Neural progenitor cell (in vitro differentiated cells): ENCODE measurements at regions not wholly inside any gene's neighbourhood (a gene's known extent, or its start where the extent isn't known, plus 50 kb on each side); places are given as distances from the start of the nearest gene placed in this dataset.

ENCODE experiments used
- DNase-seq: peaks from one replicate; pipeline ENCODE4 v3.0.0-alpha.2; 2016; ENCODE audit warnings: low spot score
- H2AFZ ChIP-seq: fragments of 200-600 bp; sonication (generic); replicated peaks from 2 replicates; pipeline ENCODE4 v1.6.1; 2016; ENCODE audit warnings: antibody characterized with exemption
- H3F3A ChIP-seq: fragments of 200-600 bp; sonication (generic); 2 replicates; pipeline ENCODE4 v1.6.1; 2016; ENCODE audit warnings: antibody characterized with exemption, low read depth
- H3K27ac ChIP-seq: fragments of 200-600 bp; sonication (generic); 2 replicates; pipeline ENCODE4 v1.5.1; 2016; ENCODE audit warnings: mild to moderate bottlenecking
- H3K27me3 ChIP-seq: fragments of 200-600 bp; sonication (generic); 2 replicates; pipeline ENCODE4 v1.6.1; 2016; ENCODE audit warnings: mild to moderate bottlenecking, moderate library complexity
- H3K36me3 ChIP-seq: fragments of 200-600 bp; sonication (generic); 2 replicates; pipeline ENCODE4 v1.5.1; 2016
- H3K4me1 ChIP-seq: fragments of 200-600 bp; sonication (generic); 2 replicates; pipeline ENCODE4 v1.6.1; 2016; ENCODE audit warnings: mixed run types
- H3K4me2 ChIP-seq: fragments of 200-600 bp; sonication (generic); 2 replicates; pipeline ENCODE4 v1.6.1; 2016
- H3K4me3 ChIP-seq: fragments of 200-600 bp; sonication (generic); 2 replicates; pipeline ENCODE4 v1.5.1; 2016
- H3K79me2 ChIP-seq: fragments of 200-600 bp; sonication (generic); 2 replicates; pipeline ENCODE4 v1.6.1; 2016; ENCODE audit warnings: low read depth
- H3K9ac ChIP-seq: fragments of 200-600 bp; sonication (generic); 2 replicates; pipeline ENCODE4 v1.6.1; 2016
- H3K9me3 ChIP-seq: fragments of 200-600 bp; sonication (generic); 2 replicates; pipeline ENCODE4 v1.5.1; 2016; ENCODE audit warnings: low read depth
- H4K20me1 ChIP-seq: fragments of 200-600 bp; sonication (generic); 2 replicates; pipeline ENCODE4 v1.6.1; 2016; ENCODE audit warnings: low read depth
- H3K27ac Mint-ChIP-seq: 3 replicates; pipeline ENCODE4 v1.8.0; 2021; ENCODE audit warnings: mixed read lengths
- H3K27me3 Mint-ChIP-seq: 2 replicates; pipeline ENCODE4 v1.8.0; 2022; ENCODE audit warnings: low read depth, mild to moderate bottlenecking, inconsistent platforms, moderate library complexity, mixed read lengths; ENCODE audit not compliant: insufficient read depth
- H3K36me3 Mint-ChIP-seq: 3 replicates; pipeline ENCODE4 v1.8.0; 2021; ENCODE audit warnings: mixed read lengths
- H3K4me1 Mint-ChIP-seq: 3 replicates; pipeline ENCODE4 v1.8.0; 2021; ENCODE audit warnings: mixed read lengths
- H3K4me3 Mint-ChIP-seq: 3 replicates; pipeline ENCODE4 v1.8.0; 2021; ENCODE audit warnings: mild to moderate bottlenecking, moderate library complexity, mixed read lengths
- H3K9me3 Mint-ChIP-seq: 3 replicates; pipeline ENCODE4 v1.8.0; 2020; ENCODE audit warnings: mixed read lengths
- EZH2 ChIP-seq: fragments of 200-600 bp; sonication (generic); IDR thresholded peaks from 2 replicates; pipeline ENCODE4 v1.6.1; 2017; ENCODE audit warnings: antibody characterized with exemption, mild to moderate bottlenecking, moderate library complexity
- EZH2phosphoT487 ChIP-seq: fragments of 200-600 bp; sonication (generic); IDR thresholded peaks from 2 replicates; pipeline ENCODE4 v1.6.1; 2017; ENCODE audit warnings: antibody characterized with exemption
- TF ChIP-seq, protein P1 (sequence below): fragments of 200-600 bp; sonication (generic); IDR thresholded peaks from 2 replicates; pipeline ENCODE4 v1.5.1; 2017; ENCODE audit warnings: antibody characterized with exemption, mild to moderate bottlenecking

DNA sequence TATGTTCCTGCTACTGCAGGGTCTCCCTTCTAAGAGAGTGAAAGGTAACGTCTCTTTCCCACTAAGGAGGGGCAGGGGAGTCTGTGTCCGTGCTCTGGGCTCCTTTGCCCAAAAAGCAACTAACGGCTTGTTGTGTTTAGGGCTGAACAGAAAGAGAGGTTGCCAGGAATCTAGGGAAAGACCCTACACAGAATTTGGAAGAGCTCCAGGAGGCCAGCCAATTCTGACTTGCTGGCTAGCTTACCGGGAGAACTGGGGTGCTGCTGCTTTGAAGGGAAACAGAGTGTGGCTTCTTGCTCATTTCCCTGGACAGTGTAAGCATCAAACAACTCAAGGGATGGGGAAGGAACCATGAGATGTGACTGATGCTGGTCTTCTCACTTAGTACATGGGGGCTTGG, 176.1 kb downstream of the GADD45G start:
- H3K9ac ChIP-seq: no peak overlapping the region
- H3K27me3 Mint-ChIP-seq: peaks cover 10% of the 10 kb centered on the region

DNA sequence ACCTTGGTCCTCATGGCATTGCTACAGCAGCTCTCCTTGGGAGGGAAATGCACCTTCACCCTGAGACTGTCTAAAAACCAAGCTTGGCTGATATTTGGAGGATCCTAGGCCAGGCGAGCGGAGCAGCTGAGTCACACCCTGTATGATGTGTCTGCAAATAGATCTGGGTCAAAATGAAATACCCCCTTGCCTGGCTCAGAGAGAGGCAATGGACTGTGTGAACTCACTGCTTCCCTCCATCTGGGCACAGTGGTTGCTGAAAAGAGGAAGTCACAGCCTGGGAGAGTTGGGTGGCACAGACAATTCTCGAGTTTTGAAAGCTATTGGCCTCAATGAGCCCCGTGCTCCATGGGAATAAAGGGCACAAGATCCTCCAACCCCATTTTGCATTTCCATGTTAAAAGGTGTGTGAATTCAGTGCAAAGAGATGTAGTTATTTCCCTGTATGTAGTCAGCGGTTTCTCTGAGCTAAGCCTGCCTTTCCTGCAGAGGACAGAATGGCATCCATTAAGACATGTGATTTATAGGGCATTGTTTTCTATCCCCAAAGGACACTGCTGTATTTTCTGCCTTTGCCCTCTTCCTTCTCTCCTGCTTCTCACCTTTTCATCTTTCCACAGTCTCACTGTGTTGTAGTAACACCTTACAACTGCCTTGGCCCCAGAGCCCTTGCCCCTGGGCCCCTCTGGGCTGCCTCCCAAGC, 177.2 kb downstream of the GADD45G start:
- Histone ChIP-seq H3K4me1 (peaks cover 2% of the 10 kb centered on the region), H3K9me3 (no peaks in the 10 kb centered on the region), H3K27me3 (no peaks in the 10 kb centered on the region), H3K9ac (no peak overlapping the region), H2AFZ (no peak overlapping the region), H3K36me3 (no peaks in the 10 kb centered on the region), H3K79me2 (no peaks in the 10 kb centered on the region), H3F3A (no peaks in the 10 kb centered on the region), H3K27ac (no peak overlapping the region), H3K4me2 (no peak overlapping the region), H3K4me3 (no peak overlapping the region), H4K20me1 (no peaks in the 10 kb centered on the region)
- H3K27ac Mint-ChIP-seq: no peak overlapping the region
- no peak overlapping the region for H3K4me3 Mint-ChIP-seq
- peaks cover 12% of the 10 kb centered on the region for H3K27me3 Mint-ChIP-seq
- DNase-seq: no peak
- peaks cover 2% of the 10 kb centered on the region for H3K9me3 Mint-ChIP-seq
- no peaks in the 10 kb centered on the region for H3K36me3 Mint-ChIP-seq
- H3K4me1 Mint-ChIP-seq: peaks cover 30% of the 10 kb centered on the region
- TF ChIP-seq, protein P1, sequence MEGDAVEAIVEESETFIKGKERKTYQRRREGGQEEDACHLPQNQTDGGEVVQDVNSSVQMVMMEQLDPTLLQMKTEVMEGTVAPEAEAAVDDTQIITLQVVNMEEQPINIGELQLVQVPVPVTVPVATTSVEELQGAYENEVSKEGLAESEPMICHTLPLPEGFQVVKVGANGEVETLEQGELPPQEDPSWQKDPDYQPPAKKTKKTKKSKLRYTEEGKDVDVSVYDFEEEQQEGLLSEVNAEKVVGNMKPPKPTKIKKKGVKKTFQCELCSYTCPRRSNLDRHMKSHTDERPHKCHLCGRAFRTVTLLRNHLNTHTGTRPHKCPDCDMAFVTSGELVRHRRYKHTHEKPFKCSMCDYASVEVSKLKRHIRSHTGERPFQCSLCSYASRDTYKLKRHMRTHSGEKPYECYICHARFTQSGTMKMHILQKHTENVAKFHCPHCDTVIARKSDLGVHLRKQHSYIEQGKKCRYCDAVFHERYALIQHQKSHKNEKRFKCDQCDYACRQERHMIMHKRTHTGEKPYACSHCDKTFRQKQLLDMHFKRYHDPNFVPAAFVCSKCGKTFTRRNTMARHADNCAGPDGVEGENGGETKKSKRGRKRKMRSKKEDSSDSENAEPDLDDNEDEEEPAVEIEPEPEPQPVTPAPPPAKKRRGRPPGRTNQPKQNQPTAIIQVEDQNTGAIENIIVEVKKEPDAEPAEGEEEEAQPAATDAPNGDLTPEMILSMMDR: no peak
- TF ChIP-seq EZH2phosphoT487 (no peak), EZH2 (no peak)

More for the DNA sequence above, 176.1 kb downstream of the GADD45G start:
- H4K20me1 ChIP-seq: no peaks in the 10 kb centered on the region
- H3K4me1 ChIP-seq: peaks cover 2% of the 10 kb centered on the region
- no peak overlapping the region for H3K4me2 ChIP-seq
- TF ChIP-seq EZH2 (no peak), EZH2phosphoT487 (no peak)
- TF ChIP-seq, protein P1: no peak
- no peaks in the 10 kb centered on the region for H3F3A ChIP-seq
- Mint-ChIP-seq H3K27ac (no peak overlapping the region), H3K4me1 (peaks cover 23% of the 10 kb centered on the region), H3K9me3 (peaks cover 2% of the 10 kb centered on the region), H3K4me3 (no peak overlapping the region), H3K36me3 (no peaks in the 10 kb centered on the region)
- H3K9me3 ChIP-seq: no peaks in the 10 kb centered on the region
- DNase-seq: no peak
- H3K4me3 ChIP-seq: no peak overlapping the region
- no peaks in the 10 kb centered on the region for H3K27me3 ChIP-seq
- H3K27ac ChIP-seq: no peak overlapping the region
- H3K79me2 ChIP-seq: no peaks in the 10 kb centered on the region
- no peaks in the 10 kb centered on the region for H3K36me3 ChIP-seq
- H2AFZ ChIP-seq: no peak overlapping the region

DNA sequence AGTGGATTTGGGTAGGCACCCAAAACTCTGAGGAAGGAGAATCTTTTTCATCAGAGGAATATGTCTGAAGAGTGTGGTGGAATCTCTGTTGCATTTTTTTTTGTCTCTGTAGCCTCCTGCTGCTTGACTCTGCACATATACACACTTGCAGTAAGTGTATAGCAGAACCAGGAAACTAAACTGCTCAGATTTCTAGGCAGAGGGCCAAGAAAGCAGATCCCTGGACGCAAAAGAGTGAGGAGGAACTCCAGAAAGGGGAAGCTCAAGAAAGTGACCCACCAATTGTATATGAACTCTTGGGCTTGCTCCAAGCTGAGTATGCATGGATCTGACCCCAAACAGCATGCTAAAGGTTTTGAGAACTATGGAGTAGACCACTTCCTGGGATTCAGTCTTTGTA, 181.8 kb downstream of the GADD45G start:
- H2AFZ ChIP-seq: no peak overlapping the region

More for the DNA sequence above, 181.8 kb downstream of the GADD45G start:
- no peak for TF ChIP-seq EZH2
- TF ChIP-seq, protein P1: no peak
- no peak for TF ChIP-seq EZH2phosphoT487
- Histone ChIP-seq H3K36me3 (no peaks in the 10 kb centered on the region), H4K20me1 (no peaks in the 10 kb centered on the region), H3F3A (no peaks in the 10 kb centered on the region), H3K79me2 (no peaks in the 10 kb centered on the region), H3K9me3 (no peaks in the 10 kb centered on the region), H3K4me2 (no peak overlapping the region), H3K27me3 (no peaks in the 10 kb centered on the region), H3K4me3 (no peak overlapping the region), H3K9ac (no peak overlapping the region), H3K27ac (no peak overlapping the region), H3K4me1 (no peaks in the 10 kb centered on the region)
- H3K9me3 Mint-ChIP-seq: peaks cover 8% of the 10 kb centered on the region
- no peaks in the 10 kb centered on the region for H3K36me3 Mint-ChIP-seq
- peaks cover 10% of the 10 kb centered on the region for H3K4me1 Mint-ChIP-seq
- H3K4me3 Mint-ChIP-seq: no peak overlapping the region
- peaks cover 7% of the 10 kb centered on the region for H3K27me3 Mint-ChIP-seq
- H3K27ac Mint-ChIP-seq: no peak overlapping the region
- DNase-seq: no peak
